HEK293T (cell line): ENCODE measurements at regions not wholly inside any gene's neighbourhood (a gene's known extent, or its start where the extent isn't known, plus 50 kb on each side); places are given as distances from the start of the nearest gene placed in this dataset.

Experiments used
- CTCF ChIA-PET: fragments of 350-600 bp; formaldehyde crosslinking; extraction: SDS; loops from one replicate; lab custom pipeline; 2021; ENCODE audit warnings: antibody characterized with exemption, inconsistent platforms; lab: Yijun Ruan, JAX
- POLR2A ChIA-PET: fragments of 350-600 bp; formaldehyde crosslinking; extraction: SDS; loops from one replicate; lab custom pipeline; 2020; ENCODE audit warnings: antibody characterized with exemption, inconsistent platforms; lab: Yijun Ruan, JAX
- DNase-seq: peaks from one replicate; pipeline ENCODE4 v3.0.0; 2012; ENCODE audit warnings: mixed read lengths; ENCODE audit errors: extremely low spot score
- ARNT ChIP-seq: fragments of 450-650 bp; IDR thresholded peaks from 2 replicates; pipeline ENCODE4 v1.6.1; 2017; ENCODE audit warnings: mild to moderate bottlenecking
- BHLHE40 ChIP-seq: fragments of 450-650 bp; IDR thresholded peaks from 2 replicates; pipeline ENCODE4 v1.6.1; 2016; ENCODE audit warnings: mild to moderate bottlenecking, moderate library complexity, borderline replicate concordance
- CTBP1 ChIP-seq: fragments of 450-650 bp; IDR thresholded peaks from 2 replicates; pipeline ENCODE4 v1.6.1; 2016; ENCODE audit warnings: borderline replicate concordance
- ELF4 ChIP-seq: fragments of 450-650 bp; IDR thresholded peaks from 2 replicates; pipeline ENCODE4 v1.6.1; 2017; ENCODE audit warnings: antibody characterized with exemption
- FOXA1 ChIP-seq: fragments of 450-650 bp; IDR thresholded peaks from 2 replicates; pipeline ENCODE4 v1.6.1; 2016; ENCODE audit warnings: mild to moderate bottlenecking
- FOXK2 ChIP-seq: fragments of 450-650 bp; IDR thresholded peaks from 2 replicates; pipeline ENCODE4 v1.6.1; 2016; ENCODE audit warnings: mild to moderate bottlenecking
- FOXM1 ChIP-seq: fragments of 450-650 bp; IDR thresholded peaks from 2 replicates; pipeline ENCODE4 v1.6.1; 2017; ENCODE audit warnings: mild to moderate bottlenecking, borderline replicate concordance
- HDGF ChIP-seq: fragments of 450-650 bp; IDR thresholded peaks from 2 replicates; pipeline ENCODE4 v1.6.1; 2017; ENCODE audit warnings: antibody characterized with exemption, borderline replicate concordance
- L3MBTL2 ChIP-seq: fragments of 450-650 bp; conservative IDR thresholded peaks from 2 replicates; pipeline ENCODE4 v1.6.1; 2016; ENCODE audit warnings: mild to moderate bottlenecking
- LEF1 ChIP-seq: fragments of 450-650 bp; IDR thresholded peaks from 2 replicates; pipeline ENCODE4 v1.6.1; 2017; ENCODE audit warnings: mild to moderate bottlenecking, borderline replicate concordance
- NFRKB ChIP-seq: fragments of 450-650 bp; IDR thresholded peaks from 2 replicates; pipeline ENCODE4 v1.6.1; 2016; ENCODE audit warnings: mild to moderate bottlenecking, moderate library complexity
- PKNOX1 ChIP-seq: fragments of 450-650 bp; IDR thresholded peaks from 2 replicates; pipeline ENCODE4 v1.6.1; 2016
- SP1 ChIP-seq: fragments of 450-650 bp; IDR thresholded peaks from 2 replicates; pipeline ENCODE4 v1.6.1; 2017
- SUZ12 ChIP-seq: fragments of 450-650 bp; IDR thresholded peaks from 2 replicates; pipeline ENCODE4 v1.6.1; 2016; ENCODE audit warnings: mild to moderate bottlenecking
- TARDBP ChIP-seq: fragments of 450-650 bp; IDR thresholded peaks from 2 replicates; pipeline ENCODE4 v1.6.1; 2016
- ZNF384 ChIP-seq: fragments of 450-650 bp; IDR thresholded peaks from 2 replicates; pipeline ENCODE4 v1.6.1; 2016

- TF ChIP-seq TARDBP (no peak), NFRKB (no peak), FOXA1 (no peak), ZNF384 (no peak), ELF4 (no peak), FOXM1 (no peak), CTBP1 (no peak)
- no peak for DNase-seq
- CTCF ChIA-PET: no interaction called here
- POLR2A ChIA-PET: interaction anchor here (1.3 kb wide), 1 partner anchor 70 kb away, joined by 4 read pairs; the partner anchor contains the start of gene PGRMC2
Observed at GRCh38 chr4:128357286-128357685, 69.7 kb upstream of the PGRMC2 start.

- TF ChIP-seq ELF4 (no peak), NFRKB (no peak), FOXM1 (no peak), L3MBTL2 (no peak), ZNF384 (no peak), TARDBP (no peak), SP1 (no peak), FOXK2 (no peak), BHLHE40 (no peak), CTBP1 (no peak), PKNOX1 (no peak), LEF1 (no peak)
- ChIA-PET POLR2A (no interaction called here), CTCF (no interaction called here)
- DNase-seq: no peak
Observed at GRCh38 chr4:128355305-128355704, 67.7 kb upstream of the PGRMC2 start.

- ChIA-PET CTCF (no interaction called here), POLR2A (no interaction called here)
Observed at GRCh38 chr4:128354205-128354821, 66.7 kb upstream of the PGRMC2 start.

GRCh38 chr4:128353791-128354190 is 66.2 kb upstream of the PGRMC2 start:
- DNase-seq: no peak
- ChIA-PET CTCF (no interaction called here), POLR2A (no interaction called here)
- no peak for TF ChIP-seq SUZ12
- TF ChIP-seq BHLHE40: no peak
- no peak for TF ChIP-seq FOXM1
- TF ChIP-seq ELF4: no peak
- no peak for TF ChIP-seq ARNT
- TF ChIP-seq FOXK2: no peak
- no peak for TF ChIP-seq FOXA1
- no peak for TF ChIP-seq CTBP1
- TF ChIP-seq SP1: no peak
- no peak for TF ChIP-seq TARDBP
- no peak for TF ChIP-seq HDGF
- no peak for TF ChIP-seq L3MBTL2
- no peak for TF ChIP-seq NFRKB
- TF ChIP-seq PKNOX1: no peak
- TF ChIP-seq ZNF384: no peak
- TF ChIP-seq LEF1: no peak

More at GRCh38 chr4:128354205-128354821, 66.7 kb upstream of the PGRMC2 start:
- TF ChIP-seq LEF1 (no peak), L3MBTL2 (no peak), ZNF384 (no peak), BHLHE40 (no peak), CTBP1 (no peak), PKNOX1 (no peak), FOXM1 (no peak), SP1 (no peak), FOXK2 (no peak), ELF4 (no peak), TARDBP (no peak)
- DNase-seq: no peak

- CTCF ChIA-PET: interaction anchor here (0.5 kb wide), 1 partner anchor 49 kb away, joined by 3 read pairs; no protein-coding TSS in a partner anchor
- POLR2A ChIA-PET: no interaction called here
- no peak for DNase-seq
Observed at GRCh38 chr4:128351502-128351901, 63.9 kb upstream of the PGRMC2 start.

GRCh38 chr4:128350449-128351045 is 62.9 kb upstream of the PGRMC2 start:
- no peak for DNase-seq
- no peak for TF ChIP-seq ELF4
- TF ChIP-seq FOXM1: no peak
- no peak for TF ChIP-seq FOXA1
- no peak for TF ChIP-seq TARDBP
- TF ChIP-seq ARNT: no peak
- TF ChIP-seq FOXK2: no peak
- no peak for TF ChIP-seq L3MBTL2
- TF ChIP-seq SP1: no peak
- no peak for TF ChIP-seq HDGF
- no peak for TF ChIP-seq ZNF384
- no peak for TF ChIP-seq NFRKB
- TF ChIP-seq SUZ12: no peak
- TF ChIP-seq PKNOX1: no peak
- TF ChIP-seq BHLHE40: no peak
- ChIA-PET CTCF (interaction anchor here (0.6 kb wide), 1 partner anchor 1027 kb away, joined by 3 read pairs; no protein-coding TSS in a partner anchor), POLR2A (interaction anchor here (0.8 kb wide), 1 partner anchor 62 kb away, joined by 3 read pairs; the partner anchor contains the start of gene PGRMC2)

More at GRCh38 chr4:128351502-128351901, 63.9 kb upstream of the PGRMC2 start:
- TF ChIP-seq FOXM1: no peak
- TF ChIP-seq ELF4: no peak
- TF ChIP-seq L3MBTL2: no peak
- TF ChIP-seq SUZ12: no peak
- TF ChIP-seq FOXK2: no peak
- no peak for TF ChIP-seq LEF1
